Stimulated activated CD8-positive, alpha-beta memory T cell treated with anti-CD3 and anti-CD28 coated beads, Interleukin-15, amount 100 ng/mL, for 24 hours (primary cell): ENCODE measurements at regions not wholly inside any gene's neighbourhood (a gene's known extent, or its start where the extent isn't known, plus 50 kb on each side); places are given as distances from the start of the nearest gene placed in this dataset.
"Not testable (repeated sequence)": the region's sequence is repeated elsewhere in the genome, so short reads cannot be mapped to it uniquely, and the experiment has no call there.

Experiments
- DNase-seq: peaks from one replicate; pipeline ENCODE4 v3.0.0-alpha.2; 2020; ENCODE audit warnings: low read depth

GRCh38 chr1:101550581-101550980 is 313.8 kb downstream of the S1PR1 start:
- no peak for DNase-seq

GRCh38 chr1:101566883-101567538 is 330.2 kb downstream of the S1PR1 start:
- no peak for DNase-seq

GRCh38 chr1:101567582-101568189 is 330.9 kb downstream of the S1PR1 start:
- DNase-seq, result no peak

- DNase-seq, result no peak
These were observed 350.9 kb downstream of the S1PR1 start for GRCh38 chr1:101587741-101588140.

GRCh38 chr1:101588677-101589076 is 351.9 kb downstream of the S1PR1 start:
- no peak for DNase-seq

- no peak for DNase-seq
These were observed 356.0 kb downstream of the S1PR1 start for GRCh38 chr1:101592845-101593244.

GRCh38 chr1:101595881-101596374 is 359.1 kb downstream of the S1PR1 start:
- DNase-seq, result no peak

GRCh38 chr1:101600615-101601014 is 363.8 kb downstream of the S1PR1 start:
- DNase-seq, result not testable (repeated sequence)

GRCh38 chr1:101603726-101604125 is 366.9 kb downstream of the S1PR1 start:
- DNase-seq, result no peak

- no peak for DNase-seq
These were observed 369.1 kb downstream of the S1PR1 start for GRCh38 chr1:101605878-101606277.

GRCh38 chr1:101613546-101613945 is 376.7 kb downstream of the S1PR1 start:
- DNase-seq, result no peak

GRCh38 chr1:101618900-101619299 is 377.8 kb downstream of the OLFM3 start:
- no peak for DNase-seq

- no peak for DNase-seq
These were observed 364.0 kb downstream of the OLFM3 start for GRCh38 chr1:101632548-101633272.

GRCh38 chr1:101645810-101646209 is 350.9 kb downstream of the OLFM3 start:
- no peak for DNase-seq

GRCh38 chr1:101652484-101652883 is 344.2 kb downstream of the OLFM3 start:
- DNase-seq, result no peak

- DNase-seq, result no peak
These were observed 343.2 kb downstream of the OLFM3 start for GRCh38 chr1:101653482-101653946.

GRCh38 chr1:101664726-101665125 is 332.0 kb downstream of the OLFM3 start:
- no peak for DNase-seq

GRCh38 chr1:101667761-101668160 is 329.0 kb downstream of the OLFM3 start:
- no peak for DNase-seq

- no peak for DNase-seq
These were observed 313.6 kb downstream of the OLFM3 start for GRCh38 chr1:101683136-101683535.

GRCh38 chr1:101683561-101683960 is 313.2 kb downstream of the OLFM3 start:
- no peak for DNase-seq

- no peak for DNase-seq
These were observed 299.7 kb downstream of the OLFM3 start for GRCh38 chr1:101697072-101697471.

GRCh38 chr1:101698681-101699080 is 298.0 kb downstream of the OLFM3 start:
- DNase-seq, result no peak

GRCh38 chr1:101704895-101705294 is 291.8 kb downstream of the OLFM3 start:
- DNase-seq, result no peak
